H1 (cell line): ENCODE measurements at regions not wholly inside any gene's neighbourhood (a gene's known extent, or its start where the extent isn't known, plus 50 kb on each side); places are given as distances from the start of the nearest gene placed in this dataset.

ENCODE experiments used
- EGR1 ChIP-seq: IDR thresholded peaks from 2 replicates; pipeline ENCODE4 v1.6.1; 2011; ENCODE audit warnings: low read depth, low read length, borderline replicate concordance
- TEAD4 ChIP-seq: IDR thresholded peaks from 2 replicates; pipeline ENCODE4 v1.6.1; 2012; ENCODE audit warnings: low read depth, low read length, inconsistent platforms, mixed read lengths
- TF ChIP-seq, protein P1 (sequence below), 3 experiments: IDR thresholded peaks; 1 replicate in 2 of 3; 2 replicates in 1 of 3; pipeline versions ENCODE4 v1.5.1 to v1.6.1; 2011; ENCODE audit warnings: low read length in 3 of 3, mild to moderate bottlenecking in 3 of 3, inconsistent platforms in 2 of 3, low read depth in 1 of 3, moderate library complexity in 1 of 3; ENCODE audit not compliant: insufficient read depth in 1 of 3; ENCODE audit errors: control extremely low read depth in 1 of 3

DNA sequence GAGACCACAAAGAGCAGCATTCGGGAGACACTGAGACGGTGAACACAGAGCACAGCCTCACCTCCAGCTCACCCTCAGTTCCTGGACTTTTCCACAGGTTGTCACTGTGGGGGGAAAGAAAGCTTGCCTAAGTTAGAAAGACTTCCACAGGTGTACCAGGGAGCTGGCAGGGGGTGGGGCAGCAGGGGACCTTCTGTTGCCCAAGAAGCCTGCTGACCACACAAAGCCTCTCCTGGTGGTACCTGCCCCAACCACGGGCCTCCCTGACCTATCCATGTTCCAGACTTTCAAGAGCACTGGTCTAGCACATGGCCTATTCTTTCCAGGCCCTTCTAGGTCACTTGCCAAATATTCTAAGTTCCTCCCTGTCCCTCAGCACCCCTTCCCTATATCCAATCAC lies 550.8 kb downstream of the BNC2 start (continued):
- TF ChIP-seq, protein P1, sequence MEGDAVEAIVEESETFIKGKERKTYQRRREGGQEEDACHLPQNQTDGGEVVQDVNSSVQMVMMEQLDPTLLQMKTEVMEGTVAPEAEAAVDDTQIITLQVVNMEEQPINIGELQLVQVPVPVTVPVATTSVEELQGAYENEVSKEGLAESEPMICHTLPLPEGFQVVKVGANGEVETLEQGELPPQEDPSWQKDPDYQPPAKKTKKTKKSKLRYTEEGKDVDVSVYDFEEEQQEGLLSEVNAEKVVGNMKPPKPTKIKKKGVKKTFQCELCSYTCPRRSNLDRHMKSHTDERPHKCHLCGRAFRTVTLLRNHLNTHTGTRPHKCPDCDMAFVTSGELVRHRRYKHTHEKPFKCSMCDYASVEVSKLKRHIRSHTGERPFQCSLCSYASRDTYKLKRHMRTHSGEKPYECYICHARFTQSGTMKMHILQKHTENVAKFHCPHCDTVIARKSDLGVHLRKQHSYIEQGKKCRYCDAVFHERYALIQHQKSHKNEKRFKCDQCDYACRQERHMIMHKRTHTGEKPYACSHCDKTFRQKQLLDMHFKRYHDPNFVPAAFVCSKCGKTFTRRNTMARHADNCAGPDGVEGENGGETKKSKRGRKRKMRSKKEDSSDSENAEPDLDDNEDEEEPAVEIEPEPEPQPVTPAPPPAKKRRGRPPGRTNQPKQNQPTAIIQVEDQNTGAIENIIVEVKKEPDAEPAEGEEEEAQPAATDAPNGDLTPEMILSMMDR (IDR thresholded peaks at IDR 0.05; ENCODE audit: control extremely low read depth in 1 of 3, insufficient read depth in 1 of 3, low read depth in 1 of 3, low read length in 3 of 3) = no peak
- TF ChIP-seq EGR1 (no peak), TEAD4 (no peak)
